ENCODE measurements at regions not wholly inside any gene's neighbourhood (a gene's known extent, or its start where the extent isn't known, plus 50 kb on each side); places are given as distances from the start of the nearest gene placed in this dataset.

- TF ChIP-seq POLR2A (IDR thresholded peaks at IDR 0.05) (no peak), EP300 (IDR thresholded peaks at IDR 0.05) (no peak), POLR2AphosphoS5 (IDR thresholded peaks at IDR 0.05) (no peak), CTCF (IDR thresholded peaks at IDR 0.05) (no peak)
- WGBS = 97% methylated on average over 3 of the region's 3 CpGs
- Histone ChIP-seq H3K27ac (no peak overlapping the region), H3K9me3 (no peaks in the 10 kb centered on the region), H3K36me3 (no peaks in the 10 kb centered on the region), H3K27me3 (no peaks in the 10 kb centered on the region), H3K4me1 (no peaks in the 10 kb centered on the region), H3K4me3 (no peak overlapping the region)
- DNase-seq (ENCODE audit: low spot score in 2 of 2) = no peak
Observed at GRCh38 chr18:44513233-44513632, 167.5 kb upstream of the SETBP1 start.

- Histone ChIP-seq H3K4me1 (no peaks in the 10 kb centered on the region), H3K36me3 (no peaks in the 10 kb centered on the region), H3K27ac (no peak overlapping the region), H3K27me3 (no peaks in the 10 kb centered on the region), H3K4me3 (no peak overlapping the region), H3K9me3 (no peaks in the 10 kb centered on the region)
- TF ChIP-seq CTCF (IDR thresholded peaks at IDR 0.05) (no peak), POLR2AphosphoS5 (IDR thresholded peaks at IDR 0.05) (no peak), EP300 (IDR thresholded peaks at IDR 0.05) (no peak), POLR2A (IDR thresholded peaks at IDR 0.05) (no peak)
- WGBS = 29% methylated on average over 1 of the region's 1 CpG
- DNase-seq (ENCODE audit: low spot score in 2 of 2) = no peak
Observed at GRCh38 chr18:44514106-44514505, 166.6 kb upstream of the SETBP1 start.

GRCh38 chr18:44514766-44515165 is 165.9 kb upstream of the SETBP1 start:
- Histone ChIP-seq H3K27me3 (no peaks in the 10 kb centered on the region), H3K27ac (no peak overlapping the region), H3K4me3 (no peak overlapping the region), H3K4me1 (no peaks in the 10 kb centered on the region), H3K9me3 (no peaks in the 10 kb centered on the region), H3K36me3 (no peaks in the 10 kb centered on the region)
- TF ChIP-seq POLR2A (IDR thresholded peaks at IDR 0.05) (no peak), CTCF (IDR thresholded peaks at IDR 0.05) (no peak), POLR2AphosphoS5 (IDR thresholded peaks at IDR 0.05) (no peak), EP300 (IDR thresholded peaks at IDR 0.05) (no peak)
- 95% methylated on average over 1 of the region's 1 CpG for WGBS
- no peak for DNase-seq (ENCODE audit: low spot score in 2 of 2)

- Histone ChIP-seq H3K27me3 (no peaks in the 10 kb centered on the region), H3K36me3 (no peaks in the 10 kb centered on the region), H3K9me3 (no peaks in the 10 kb centered on the region), H3K4me1 (no peaks in the 10 kb centered on the region), H3K4me3 (no peak overlapping the region), H3K27ac (no peak overlapping the region)
- no peak for TF ChIP-seq POLR2AphosphoS5 (IDR thresholded peaks at IDR 0.05)
- no peak for TF ChIP-seq CTCF (IDR thresholded peaks at IDR 0.05)
- no peak for TF ChIP-seq EP300 (IDR thresholded peaks at IDR 0.05)
- no peak for TF ChIP-seq POLR2A (IDR thresholded peaks at IDR 0.05)
- DNase-seq (ENCODE audit: low spot score in 2 of 2) = no peak
- 68% methylated on average over 1 of the region's 1 CpG for WGBS
Observed at GRCh38 chr18:44516450-44516849, 164.2 kb upstream of the SETBP1 start.

- H3K4me3 ChIP-seq = no peak overlapping the region
- no peak overlapping the region for H3K27ac ChIP-seq
- H3K36me3 ChIP-seq = no peaks in the 10 kb centered on the region
- H3K4me1 ChIP-seq = no peaks in the 10 kb centered on the region
- no peaks in the 10 kb centered on the region for H3K27me3 ChIP-seq
- DNase-seq (ENCODE audit: low spot score in 2 of 2) = no peak
- WGBS = 84% methylated on average over 3 of the region's 3 CpGs
- TF ChIP-seq CTCF (IDR thresholded peaks at IDR 0.05) (no peak), EP300 (IDR thresholded peaks at IDR 0.05) (no peak), POLR2AphosphoS5 (IDR thresholded peaks at IDR 0.05) (no peak), POLR2A (IDR thresholded peaks at IDR 0.05) (no peak)
- H3K9me3 ChIP-seq = no peaks in the 10 kb centered on the region
Observed at GRCh38 chr18:44517136-44517535, 163.6 kb upstream of the SETBP1 start.

Measured in suprapubic skin (tissue), 4 donors.